Body of pancreas (tissue), 4 donors: ENCODE measurements at regions not wholly inside any gene's neighbourhood (a gene's known extent, or its start where the extent isn't known, plus 50 kb on each side); places are given as distances from the start of the nearest gene placed in this dataset.

Source experiments
- CTCF ChIP-seq, 7 experiments: fragments of 450-650 bp in 4 of 7; fragments of 200-600 bp in 3 of 7; sonication (generic) in 3 of 7; IDR thresholded peaks; one replicate each; pipeline ENCODE4 v1.5.1; 2016 to 2019; ENCODE audit warnings: antibody characterized with exemption in 7 of 7
- POLR2A ChIP-seq, 3 donors: fragments of 450-650 bp; IDR thresholded peaks; one replicate each; pipeline ENCODE4 v1.6.1; 2016; ENCODE audit warnings: antibody characterized with exemption in 3 of 3, mild to moderate bottlenecking in 2 of 3

DNA sequence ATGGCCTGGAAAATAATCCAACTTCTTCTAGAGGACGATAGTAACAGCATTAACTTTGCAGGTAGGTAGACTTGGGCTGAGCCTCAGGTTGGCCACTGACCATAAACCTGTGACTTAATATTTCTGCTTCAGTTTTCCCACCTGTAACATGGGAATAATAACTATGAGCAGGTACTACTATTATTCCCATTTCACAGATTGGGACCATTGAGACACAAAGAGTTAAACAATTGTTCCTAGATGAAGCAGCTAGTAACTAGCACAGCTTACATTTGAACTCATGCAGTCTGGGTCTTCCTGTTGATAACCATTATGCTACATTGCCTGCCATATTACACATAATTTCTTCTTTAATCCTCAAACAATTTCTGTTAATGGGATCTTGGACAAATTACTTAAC, 217.7 kb downstream of the NUAK1 start:
- TF ChIP-seq CTCF (IDR thresholded peaks at IDR 0.05): no peak
- TF ChIP-seq POLR2A (IDR thresholded peaks at IDR 0.05): no peak
